ENCODE measurements at regions not wholly inside any gene's neighbourhood (a gene's known extent, or its start where the extent isn't known, plus 50 kb on each side); places are given as distances from the start of the nearest gene placed in this dataset.

DNA sequence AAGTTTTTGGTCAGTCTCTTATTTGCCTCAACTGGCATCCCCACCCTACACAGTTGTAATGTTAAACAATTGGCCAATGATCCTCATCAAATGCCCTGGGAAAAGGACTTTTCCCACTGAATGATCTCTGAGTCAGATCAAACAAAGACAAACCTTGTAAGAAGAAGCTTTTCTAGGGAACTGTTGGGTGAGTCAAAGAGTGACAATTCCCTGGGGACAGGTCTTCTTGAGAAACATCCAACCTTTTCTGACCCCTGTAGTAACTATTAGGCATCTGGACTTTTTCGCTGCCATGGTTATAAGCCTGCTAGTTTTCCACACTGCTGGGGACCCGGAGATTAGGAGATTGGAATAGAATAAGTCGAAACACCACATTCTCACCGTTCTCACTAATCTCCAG lies 789.8 kb upstream of the API5 start:
- Histone ChIP-seq H3K36me3 (no peaks in the 10 kb centered on the region), H3K4me3 (no peak overlapping the region), H3K27ac (no peak overlapping the region), H3K9me3 (no peaks in the 10 kb centered on the region), H3K4me1 (no peaks in the 10 kb centered on the region), H3K27me3 (no peaks in the 10 kb centered on the region)
- TF ChIP-seq CTCF (IDR thresholded peaks at IDR 0.05) (no peak), POLR2A (IDR thresholded peaks at IDR 0.05) (no peak)
- intact Hi-C loops (cut with DNase I; ENCODE audit: low total_unique reads): no loop called here
- no peak for DNase-seq

GRCh38 chr11:42524534-42525227 lies 787.1 kb upstream of the API5 start:
- Histone ChIP-seq H3K27me3 (no peaks in the 10 kb centered on the region), H3K27ac (no peak overlapping the region), H3K4me1 (no peaks in the 10 kb centered on the region), H3K4me3 (no peak overlapping the region), H3K9me3 (no peaks in the 10 kb centered on the region), H3K36me3 (no peaks in the 10 kb centered on the region)
- TF ChIP-seq POLR2A (IDR thresholded peaks at IDR 0.05) (no peak), CTCF (IDR thresholded peaks at IDR 0.05) (peak in 3 of 4 experiments; percentile 42 to 53 (median 45))
- intact Hi-C loops (cut with DNase I; ENCODE audit: low total_unique reads): no loop called here
- peak in 1 of 2 donors; percentile 13 for DNase-seq

DNA sequence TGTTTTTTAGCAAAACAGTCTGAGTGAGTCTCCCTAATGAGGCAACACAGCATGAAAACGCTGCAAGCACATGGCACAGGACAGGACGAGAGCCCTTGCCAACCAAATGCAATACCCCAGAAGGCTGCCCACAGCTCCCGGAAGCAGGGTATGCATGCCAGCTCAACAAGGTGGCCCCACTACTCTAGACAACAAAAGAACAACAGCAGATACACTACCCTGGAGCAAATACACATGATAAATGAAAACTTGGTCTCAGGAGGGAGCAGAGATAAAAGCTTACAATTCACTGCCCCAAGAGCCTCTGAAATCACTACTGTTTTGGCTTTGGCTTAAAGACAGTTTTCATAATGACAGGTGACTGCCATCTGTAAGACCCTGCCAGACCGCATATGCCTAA lies 785.4 kb upstream of the API5 start:
- no peak for TF ChIP-seq POLR2A (IDR thresholded peaks at IDR 0.05)
- TF ChIP-seq CTCF (IDR thresholded peaks at IDR 0.05): no peak
- no peak overlapping the region for H3K27ac ChIP-seq
- H3K4me3 ChIP-seq: no peak overlapping the region
- no peaks in the 10 kb centered on the region for H3K27me3 ChIP-seq
- no peak for DNase-seq
- intact Hi-C loops (cut with DNase I; ENCODE audit: low total_unique reads): no loop called here
- H3K4me1 ChIP-seq: no peaks in the 10 kb centered on the region
- H3K9me3 ChIP-seq: no peaks in the 10 kb centered on the region
- H3K36me3 ChIP-seq: no peaks in the 10 kb centered on the region

- no peak overlapping the region for H3K27ac ChIP-seq
- intact Hi-C loops (cut with DNase I; ENCODE audit: low total_unique reads): no loop called here
- no peaks in the 10 kb centered on the region for H3K4me1 ChIP-seq
- no peaks in the 10 kb centered on the region for H3K27me3 ChIP-seq
- TF ChIP-seq POLR2A (IDR thresholded peaks at IDR 0.05): no peak
- TF ChIP-seq CTCF (IDR thresholded peaks at IDR 0.05): no peak
- no peak for DNase-seq
- no peaks in the 10 kb centered on the region for H3K36me3 ChIP-seq
- no peaks in the 10 kb centered on the region for H3K9me3 ChIP-seq
- H3K4me3 ChIP-seq: no peak overlapping the region
Measured at GRCh38 chr11:42528471-42528870, 783.3 kb upstream of the API5 start.

GRCh38 chr11:42528911-42529310 lies 782.9 kb upstream of the API5 start:
- no peak overlapping the region for H3K4me3 ChIP-seq
- H3K27ac ChIP-seq: no peak overlapping the region
- intact Hi-C loops (cut with DNase I; ENCODE audit: low total_unique reads): no loop called here
- DNase-seq: no peak
- no peak for TF ChIP-seq CTCF (IDR thresholded peaks at IDR 0.05)
- no peak for TF ChIP-seq POLR2A (IDR thresholded peaks at IDR 0.05)
- H3K9me3 ChIP-seq: no peaks in the 10 kb centered on the region
- H3K27me3 ChIP-seq: no peaks in the 10 kb centered on the region
- no peaks in the 10 kb centered on the region for H3K36me3 ChIP-seq
- no peaks in the 10 kb centered on the region for H3K4me1 ChIP-seq

Measured in uterus (tissue), 3 donors.